HG02571 (cell line): ENCODE measurements at regions not wholly inside any gene's neighbourhood (a gene's known extent, or its start where the extent isn't known, plus 50 kb on each side); places are given as distances from the start of the nearest gene placed in this dataset.
"Not testable (repeated sequence)": the region's sequence is repeated elsewhere in the genome, so short reads cannot be mapped to it uniquely, and the experiment has no call there.

Experiments
- ATAC-seq: cut with Tn5 transposase; IDR thresholded peaks from one replicate; pipeline ENCODE4 v1.9.1; 2021; ENCODE audit warnings: mild to moderate bottlenecking, moderate library complexity; ENCODE audit not compliant: unreplicated experiment

DNA sequence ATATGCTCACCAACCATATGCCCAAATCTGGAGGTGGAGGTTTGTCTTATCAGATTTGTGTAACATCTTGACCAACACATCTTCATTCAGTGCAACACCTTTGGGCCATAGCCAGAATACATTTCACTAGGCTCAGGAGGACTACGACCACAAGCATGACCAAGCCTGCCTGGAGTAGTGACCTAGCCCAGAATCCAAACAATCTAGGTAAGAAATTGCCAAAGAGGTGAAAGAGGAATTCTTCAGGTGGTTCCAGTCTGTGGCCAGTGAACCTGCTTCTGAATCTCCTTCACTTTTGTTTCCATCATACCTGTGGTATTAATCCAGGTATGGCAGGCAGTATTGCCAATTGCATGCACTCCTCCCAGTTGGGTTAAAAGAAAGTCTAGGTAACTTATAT is 112.8 kb upstream of the RAB18 start:
- ATAC-seq, result no peak

DNA sequence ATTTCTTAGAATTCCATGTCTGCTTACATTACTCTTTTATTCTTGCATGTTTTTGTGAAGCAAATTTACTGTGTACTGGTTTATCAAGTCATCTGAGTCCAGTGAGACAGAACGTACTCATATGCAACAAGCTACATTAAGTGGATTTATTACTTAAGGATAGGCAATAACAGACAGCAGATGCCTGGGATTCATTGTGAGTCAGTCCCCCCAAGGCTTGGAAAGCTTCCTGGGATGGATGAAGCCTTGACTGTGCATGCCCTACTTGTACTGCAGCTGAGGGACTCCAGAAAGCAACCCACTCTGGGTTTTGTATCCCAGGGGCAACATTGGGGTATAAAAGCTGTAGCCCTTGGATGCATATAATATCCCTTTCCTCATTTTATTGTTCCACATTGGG is 113.4 kb upstream of the RAB18 start:
- ATAC-seq, result no peak

DNA sequence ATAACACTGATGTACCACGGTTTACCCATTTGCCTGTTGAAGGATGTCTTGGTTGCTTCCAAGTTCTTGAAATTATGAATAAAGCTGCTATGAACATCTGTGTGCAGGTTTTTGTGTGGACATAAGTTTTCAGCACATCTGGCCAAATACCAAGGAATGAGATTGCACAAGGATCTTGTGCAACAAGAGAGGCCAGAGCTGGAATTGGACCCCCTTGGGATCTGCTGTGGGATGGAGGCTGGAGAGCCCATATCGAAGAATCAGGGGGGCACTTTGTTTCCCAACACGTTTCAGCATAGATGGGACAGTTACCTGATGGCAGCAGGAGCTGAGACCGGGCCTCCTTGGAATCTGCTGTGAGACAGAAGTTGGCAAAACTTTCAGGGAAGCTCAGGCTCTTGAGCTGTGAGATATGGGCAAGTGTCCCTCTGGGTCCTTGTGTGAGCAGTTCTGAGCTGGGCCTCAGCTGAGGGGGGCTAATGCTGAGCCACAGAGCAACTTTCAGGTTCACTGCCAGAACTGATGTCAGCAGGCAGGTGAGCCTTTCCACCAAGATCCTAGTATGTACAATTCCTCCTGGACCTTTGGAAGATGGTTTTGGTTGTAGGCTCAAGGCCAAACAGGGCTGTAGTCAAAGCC is 115.2 kb upstream of the RAB18 start:
- ATAC-seq, result no peak

DNA sequence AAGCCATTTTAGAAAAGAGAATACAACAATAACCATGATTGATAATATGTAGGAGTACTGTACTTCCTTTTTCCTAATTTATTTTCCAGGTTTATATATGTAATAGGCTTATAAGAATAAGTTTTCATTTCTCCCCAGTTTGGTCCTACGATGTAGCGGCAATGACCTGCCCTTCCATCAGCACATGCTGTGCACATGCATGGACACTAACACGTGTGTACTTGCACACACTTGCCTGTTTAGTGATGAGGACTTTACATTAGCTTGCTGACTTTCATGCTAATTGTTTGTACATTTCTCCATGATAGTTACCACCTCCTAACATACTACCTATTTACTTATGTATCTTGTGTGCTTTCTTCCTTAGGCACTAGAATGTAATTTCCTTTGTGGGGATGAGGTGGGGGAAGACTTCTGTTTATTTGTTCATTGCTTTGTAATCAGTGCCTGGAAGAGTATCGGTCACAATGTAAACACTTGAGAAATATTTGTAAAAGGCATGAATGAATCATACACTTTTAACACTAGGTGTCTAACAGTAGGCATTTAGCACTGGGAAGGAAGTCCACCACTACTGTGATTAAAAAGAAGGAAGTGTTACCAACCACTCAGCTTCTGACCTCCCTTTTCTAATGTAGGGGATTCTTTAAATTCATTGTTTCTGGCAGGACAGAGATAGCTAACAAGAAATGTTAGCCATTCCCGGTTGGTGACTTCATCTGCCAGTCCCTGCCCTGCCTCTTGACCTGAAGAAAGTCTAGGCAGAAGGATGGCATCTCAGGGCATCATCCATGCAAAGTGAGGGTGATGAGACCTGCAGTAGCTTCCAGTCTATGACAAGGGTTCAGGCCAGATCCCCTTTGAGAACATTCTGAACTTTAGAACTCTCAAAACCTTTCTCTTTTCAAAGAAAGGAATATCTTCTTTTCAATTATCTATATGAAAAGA is 120.2 kb upstream of the RAB18 start:
- no peak for ATAC-seq

DNA sequence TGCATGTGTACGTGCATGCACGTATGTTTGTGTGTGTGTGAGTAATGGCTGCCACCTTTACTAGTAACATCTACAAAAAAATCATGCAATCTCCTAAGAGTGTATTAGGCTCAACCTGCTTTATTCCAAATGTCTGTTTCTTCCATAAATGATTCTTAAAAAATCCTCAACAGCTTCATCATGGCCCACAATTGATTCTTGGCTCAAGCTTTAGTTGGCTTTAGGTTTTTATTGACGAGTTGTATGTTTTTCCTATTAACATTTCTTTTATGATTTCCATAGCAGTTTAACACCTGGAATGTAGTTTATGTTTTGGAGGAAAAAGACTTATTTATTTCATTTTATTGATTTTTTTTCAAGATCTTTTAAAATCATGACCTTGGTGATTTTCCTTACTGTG is 121.9 kb upstream of the RAB18 start:
- no peak for ATAC-seq

DNA sequence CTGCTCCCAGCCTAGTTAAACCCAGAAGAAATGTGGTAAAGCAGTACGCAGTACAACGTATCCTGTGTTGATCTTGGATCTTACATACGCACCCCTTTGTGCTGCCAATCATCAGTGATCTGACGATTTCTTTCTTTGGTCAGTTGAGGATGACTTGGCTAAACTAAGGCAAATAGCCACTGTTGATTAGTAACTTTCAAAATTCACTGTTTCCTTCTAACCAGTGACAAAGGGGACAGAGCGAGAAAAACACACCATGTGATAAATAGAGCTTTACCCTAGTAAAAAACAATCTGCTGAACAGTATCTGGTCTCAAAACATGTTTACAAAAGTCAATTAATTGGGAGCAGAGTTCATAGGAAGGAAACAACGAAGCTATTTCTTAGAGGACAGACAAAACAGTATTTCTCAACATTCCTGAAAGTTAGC is 123.2 kb upstream of the RAB18 start:
- no peak for ATAC-seq

DNA sequence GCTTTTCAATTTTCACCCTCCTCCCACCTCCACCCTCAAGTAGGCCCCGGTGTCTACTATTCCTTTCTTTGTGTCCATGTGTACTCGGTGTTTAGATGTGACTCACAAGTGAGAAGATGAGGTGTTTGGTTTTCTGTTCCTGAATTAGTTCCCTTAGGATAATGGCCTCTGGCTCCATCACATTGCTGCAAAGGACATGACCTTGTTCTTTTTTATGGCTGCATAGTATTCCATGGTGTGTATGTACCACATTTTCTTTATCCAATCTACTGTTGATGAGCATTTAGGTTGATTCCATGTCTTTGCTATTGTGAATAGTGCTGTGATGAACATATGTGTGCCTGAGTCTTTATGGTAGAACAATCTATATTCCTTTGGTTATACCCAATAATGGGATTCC is 125.1 kb upstream of the RAB18 start:
- ATAC-seq, result not testable (repeated sequence)

DNA sequence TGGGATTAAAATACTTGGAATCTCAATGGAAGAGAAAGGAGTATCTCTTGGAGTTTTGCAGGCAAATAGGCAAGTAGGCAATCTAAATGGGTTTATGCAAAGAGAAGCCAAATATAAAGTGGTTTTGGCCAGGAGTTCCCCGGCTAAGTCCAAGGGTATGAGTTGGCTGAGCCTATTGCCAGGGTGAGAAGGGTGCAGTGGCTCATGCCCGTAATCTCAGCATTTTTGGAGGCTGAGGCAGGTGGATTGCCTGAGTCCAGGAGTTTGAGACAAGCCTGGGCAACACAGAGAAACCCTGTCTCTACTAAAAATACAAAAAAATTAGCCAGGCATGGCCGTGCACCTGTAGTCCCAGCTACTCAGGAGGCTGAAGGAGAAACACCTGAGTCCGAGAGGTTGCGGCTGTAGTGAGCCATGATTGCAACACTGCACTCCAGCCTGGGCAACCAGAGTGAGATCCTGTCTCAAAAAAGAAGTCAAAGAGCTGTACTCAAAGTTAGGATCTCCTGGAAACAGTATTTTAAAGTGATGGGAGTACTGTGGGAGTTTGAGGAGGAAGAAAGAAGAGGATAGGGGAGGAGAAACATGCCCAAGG is 130.4 kb upstream of the RAB18 start:
- ATAC-seq, result no peak

DNA sequence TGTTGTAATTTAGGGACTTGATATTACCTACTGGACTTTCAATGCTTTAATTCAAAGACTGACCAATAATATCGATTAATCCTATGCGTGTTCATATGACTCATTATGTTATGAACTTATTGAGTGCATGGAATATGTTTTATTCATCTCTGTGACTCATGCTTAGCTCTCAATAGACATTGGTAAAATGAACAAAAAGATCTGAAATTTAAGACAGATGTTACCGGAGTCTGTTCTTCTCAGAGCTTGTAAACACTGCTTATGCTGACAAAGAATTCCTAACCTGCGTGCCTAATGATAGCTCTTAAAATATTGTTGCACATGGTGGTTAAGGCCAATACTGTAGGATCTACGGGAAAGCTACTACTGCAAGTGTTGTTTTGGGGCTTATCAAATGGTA is 131.5 kb upstream of the ACBD5 start:
- no peak for ATAC-seq

DNA sequence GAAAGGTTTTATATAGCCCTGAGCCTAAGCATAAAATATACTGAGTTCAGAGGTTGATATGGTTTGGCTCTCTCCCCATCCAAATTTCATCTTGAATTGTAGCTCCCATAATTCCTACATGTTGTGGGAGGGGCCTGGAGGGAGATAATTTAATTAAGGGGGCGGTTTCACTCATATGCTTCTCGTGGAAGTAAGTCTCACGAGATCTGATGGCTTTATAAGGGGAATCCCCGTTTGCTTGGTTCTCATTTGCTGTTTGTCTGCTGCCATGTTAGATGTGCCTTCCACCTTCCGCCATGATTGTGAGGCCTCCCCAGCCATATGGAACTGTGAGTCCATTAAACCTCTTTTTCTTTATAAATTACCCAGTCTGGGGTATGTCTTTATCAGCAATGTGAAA is 130.8 kb upstream of the ACBD5 start:
- not testable (repeated sequence) for ATAC-seq

DNA sequence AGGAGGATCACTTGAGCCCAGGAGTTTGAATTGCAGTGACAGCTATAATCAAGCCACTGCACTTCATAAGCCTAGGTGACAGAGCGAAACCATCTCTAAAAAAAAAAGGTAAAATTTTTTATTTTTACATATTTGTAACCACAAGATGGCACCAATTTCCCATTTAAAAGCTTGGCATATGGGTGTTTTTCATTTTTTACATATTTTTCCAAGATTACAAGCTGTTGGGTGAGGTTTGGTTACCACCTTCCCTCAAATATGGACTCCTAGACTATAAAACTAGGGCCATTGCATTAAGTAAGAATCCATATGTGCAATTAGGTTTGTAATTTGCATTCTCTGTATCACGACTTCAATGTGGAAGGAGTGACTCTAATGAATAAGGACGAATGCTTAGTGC is 129.3 kb upstream of the ACBD5 start:
- ATAC-seq, result no peak

DNA sequence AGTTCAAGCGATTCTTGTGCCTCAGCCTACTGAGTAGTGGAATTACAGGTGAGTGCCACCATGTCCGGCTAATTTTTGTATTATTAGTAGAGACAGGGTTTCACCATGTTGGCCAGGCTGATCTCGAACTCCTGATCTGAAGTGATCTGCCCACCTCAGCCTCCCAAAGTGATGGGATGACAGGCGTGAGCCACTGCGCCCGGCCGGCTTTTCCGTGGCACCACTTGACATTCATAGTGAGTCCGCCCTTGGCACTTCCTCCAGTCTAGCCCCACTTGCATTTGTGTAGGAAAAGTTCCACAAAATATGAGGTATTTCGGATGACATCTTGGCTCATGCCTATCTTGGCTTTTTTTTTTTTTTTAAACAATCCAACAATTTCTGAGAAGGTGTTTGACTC is 128.1 kb upstream of the ACBD5 start:
- ATAC-seq, result no peak

DNA sequence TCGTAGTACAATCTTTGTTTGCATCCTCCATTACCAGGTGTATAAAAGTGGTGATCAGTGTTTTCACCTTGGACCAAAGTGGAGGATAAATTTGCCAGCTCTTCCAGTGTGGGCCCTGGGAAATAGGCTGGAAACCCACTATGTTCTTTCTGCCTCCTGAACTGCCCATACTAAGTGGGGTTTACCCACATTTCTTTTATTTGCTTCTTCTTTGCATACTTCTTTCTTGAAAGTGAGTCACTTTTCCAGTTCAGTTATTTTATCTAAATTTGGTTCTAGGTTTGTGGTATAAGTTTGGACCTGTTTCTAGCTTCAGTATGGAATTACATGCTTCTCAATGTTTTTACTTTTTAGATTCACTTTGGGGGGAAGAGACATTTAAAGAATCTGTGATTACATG is 126.2 kb upstream of the ACBD5 start:
- no peak for ATAC-seq

DNA sequence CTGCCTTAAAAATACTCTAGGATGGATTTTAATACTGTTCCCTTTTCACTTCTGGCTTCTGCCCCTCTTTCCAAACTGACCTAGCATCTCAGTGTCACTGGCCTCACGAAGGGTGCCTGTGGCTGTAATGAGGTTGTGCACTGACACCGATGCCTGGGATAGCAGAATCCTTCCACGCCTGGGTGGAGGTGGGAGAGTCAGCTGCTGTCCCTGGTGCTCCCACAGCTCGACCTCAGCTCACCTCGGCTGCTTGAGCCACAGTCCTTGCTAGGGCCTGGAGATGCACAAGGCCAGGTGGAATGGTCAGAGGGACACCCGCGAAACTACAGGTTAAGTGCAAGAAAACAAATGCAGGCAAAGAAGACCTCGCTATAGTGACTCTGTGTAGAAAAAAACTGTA is 123.4 kb upstream of the ACBD5 start:
- no peak for ATAC-seq

DNA sequence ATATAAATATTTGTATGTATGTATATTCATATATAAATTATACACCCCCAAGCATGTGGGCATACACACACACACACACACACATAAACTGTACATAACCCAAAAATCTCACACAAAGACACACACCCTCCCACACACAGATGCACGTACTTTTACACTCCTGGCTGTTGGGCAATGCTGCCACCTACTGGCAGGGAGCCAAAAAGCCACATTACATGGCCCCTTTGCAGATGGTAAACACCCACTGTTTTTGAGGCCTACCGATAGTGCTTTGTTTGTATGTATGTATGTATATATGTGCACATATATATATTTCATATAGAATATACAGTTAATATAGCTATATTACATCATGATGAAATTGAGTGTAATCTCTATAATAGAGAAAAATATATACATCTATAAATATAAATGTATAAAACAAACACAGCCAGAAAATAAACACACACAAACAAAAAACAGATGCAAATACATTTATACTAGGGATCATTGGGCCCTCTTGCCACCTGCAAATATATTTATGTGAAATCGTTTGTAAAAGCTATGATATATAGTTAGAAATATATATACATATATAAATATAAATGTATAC is 120.1 kb upstream of the ACBD5 start:
- ATAC-seq, result peak; percentile 84

DNA sequence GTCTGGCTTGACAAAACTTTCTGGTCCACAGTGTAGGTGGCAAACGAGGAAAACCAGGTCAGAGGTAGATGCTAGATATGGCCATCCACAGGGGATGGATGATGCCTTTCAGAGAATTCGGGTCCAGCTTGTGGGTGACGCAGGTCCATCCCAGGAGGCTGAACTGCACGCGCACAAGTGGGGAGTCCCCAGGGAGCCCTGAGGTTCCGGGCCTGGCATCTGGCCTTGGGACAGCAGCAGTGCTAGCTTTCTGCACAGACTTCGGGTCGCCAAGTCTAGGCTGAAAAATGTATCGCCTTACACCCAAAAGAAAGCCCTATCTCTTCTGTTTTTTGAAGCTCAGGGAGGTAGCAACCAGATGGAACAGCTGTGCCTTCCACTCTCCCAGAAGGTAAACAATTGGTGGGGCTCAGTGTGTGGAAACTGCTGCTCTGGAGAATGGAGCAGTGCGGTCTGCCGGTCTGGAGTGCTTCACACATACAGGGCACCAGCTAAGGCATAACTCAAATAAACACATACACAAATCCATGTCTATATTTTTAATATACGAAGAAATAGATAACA is 119.3 kb upstream of the ACBD5 start:
- no peak for ATAC-seq

DNA sequence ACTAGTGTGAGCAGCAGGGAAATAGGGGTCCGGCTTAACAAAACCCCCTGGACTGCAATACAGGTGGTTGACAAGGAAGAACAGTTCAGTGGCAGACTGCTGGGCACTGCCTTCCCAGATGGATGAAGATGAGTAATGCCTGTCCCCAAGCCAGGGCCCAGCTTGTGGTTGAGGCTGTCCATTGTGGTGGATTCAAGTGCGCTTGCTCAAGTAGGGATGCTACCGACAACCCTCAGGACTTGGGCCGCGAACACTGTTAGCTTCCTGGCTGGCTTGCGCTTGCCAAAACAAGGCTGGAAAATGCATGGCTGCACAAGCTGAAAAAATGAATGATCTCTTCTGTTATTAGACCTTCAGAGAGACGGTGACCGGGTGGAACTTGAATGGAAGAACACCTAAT is 116.1 kb upstream of the ACBD5 start:
- no peak for ATAC-seq

DNA sequence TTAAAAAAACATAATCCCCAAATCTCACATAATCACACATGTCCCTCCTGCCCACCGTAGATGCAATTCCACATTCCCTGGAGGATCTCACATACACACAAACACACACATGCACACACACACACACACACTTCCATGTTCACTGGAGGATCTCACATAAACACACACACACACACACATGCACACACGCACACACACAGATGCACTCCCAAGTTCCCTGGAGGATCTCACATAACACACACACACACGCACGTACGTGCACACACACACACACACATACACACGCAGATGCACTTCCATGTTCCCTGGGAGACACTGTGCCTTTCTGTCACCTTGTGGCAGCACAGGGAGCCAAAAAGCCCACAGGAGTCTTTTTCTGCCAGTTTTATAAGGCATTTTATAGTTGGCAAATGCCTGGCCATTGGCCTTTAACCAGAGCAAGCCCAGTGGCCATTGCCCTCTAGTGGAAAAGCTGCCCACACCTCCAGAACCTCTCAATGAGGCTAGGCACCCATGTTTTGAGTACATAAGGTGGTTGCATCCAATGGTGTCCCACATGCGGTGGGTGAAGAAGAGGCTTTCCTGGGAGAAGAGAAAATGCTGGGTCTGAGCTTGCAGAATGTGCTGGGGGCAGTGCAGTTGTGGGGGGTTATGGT is 115.4 kb upstream of the ACBD5 start:
- ATAC-seq, result no peak

DNA sequence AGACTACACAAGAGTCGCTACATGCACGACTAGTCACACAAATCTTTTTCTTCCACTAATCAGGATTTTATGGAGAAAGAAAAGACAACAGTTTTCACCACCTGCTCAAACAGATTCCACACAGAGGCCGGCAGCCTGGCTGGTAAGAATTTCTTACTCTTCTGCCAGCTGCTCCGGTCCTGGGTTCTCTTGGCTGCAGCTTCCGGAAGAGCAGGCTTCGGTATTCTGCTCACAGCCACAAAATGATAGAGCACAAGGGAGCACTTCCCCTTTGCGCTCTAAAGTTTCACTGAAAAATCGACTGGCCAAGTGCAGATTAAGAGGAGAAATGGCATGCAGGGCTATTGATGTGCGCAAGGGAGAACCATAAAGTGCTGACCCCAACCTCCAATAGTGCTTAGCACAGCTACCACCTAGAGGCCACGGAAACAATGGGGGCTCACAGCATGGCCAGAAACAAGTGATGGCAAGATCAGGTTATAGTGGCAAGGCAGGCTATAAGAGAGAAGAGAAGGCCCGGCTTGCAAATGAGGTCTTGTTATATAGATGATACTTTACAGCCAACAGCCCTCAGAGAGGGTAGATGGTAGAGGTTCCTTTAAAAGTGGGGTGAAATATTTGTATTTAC is 114.2 kb upstream of the ACBD5 start:
- ATAC-seq, result peak; percentile 98

DNA sequence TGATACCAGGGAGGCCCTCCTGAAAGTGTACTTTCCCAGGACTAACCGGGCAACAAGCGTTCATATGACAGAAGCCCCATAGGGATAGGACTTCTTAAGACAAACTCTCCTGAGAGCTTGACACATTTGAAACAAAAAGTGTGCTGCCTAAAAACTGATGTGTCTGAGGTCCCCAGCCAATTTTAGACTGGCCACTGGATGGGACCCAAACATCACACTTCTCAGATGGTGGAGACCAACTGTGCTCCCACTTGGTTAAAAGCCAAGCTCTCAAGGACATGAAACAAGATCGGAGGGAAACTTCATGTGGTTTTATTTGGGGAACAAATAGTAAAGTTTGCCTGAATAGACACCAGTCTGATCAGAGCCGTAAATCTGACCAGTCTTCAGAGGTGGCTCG is 113.5 kb upstream of the ACBD5 start:
- not testable (repeated sequence) for ATAC-seq
